ENCODE measurements at regions not wholly inside any gene's neighbourhood (a gene's known extent, or its start where the extent isn't known, plus 50 kb on each side); places are given as distances from the start of the nearest gene placed in this dataset.
A peak's percentile ranks its signal among the peaks of the same experiment; 100 is the strongest.

GRCh38 chr10:75297021-75297599, 61.4 kb upstream of the COMTD1 start (continued):
- no peak for TF ChIP-seq USF2 (CRISPR knock-in tag; IDR thresholded peaks at IDR 0.05)
- TF ChIP-seq ATF6 (CRISPR knock-in tag; IDR thresholded peaks at IDR 0.05) = no peak
- TF ChIP-seq, protein P1, sequence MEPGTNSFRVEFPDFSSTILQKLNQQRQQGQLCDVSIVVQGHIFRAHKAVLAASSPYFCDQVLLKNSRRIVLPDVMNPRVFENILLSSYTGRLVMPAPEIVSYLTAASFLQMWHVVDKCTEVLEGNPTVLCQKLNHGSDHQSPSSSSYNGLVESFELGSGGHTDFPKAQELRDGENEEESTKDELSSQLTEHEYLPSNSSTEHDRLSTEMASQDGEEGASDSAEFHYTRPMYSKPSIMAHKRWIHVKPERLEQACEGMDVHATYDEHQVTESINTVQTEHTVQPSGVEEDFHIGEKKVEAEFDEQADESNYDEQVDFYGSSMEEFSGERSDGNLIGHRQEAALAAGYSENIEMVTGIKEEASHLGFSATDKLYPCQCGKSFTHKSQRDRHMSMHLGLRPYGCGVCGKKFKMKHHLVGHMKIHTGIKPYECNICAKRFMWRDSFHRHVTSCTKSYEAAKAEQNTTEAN (CRISPR knock-in tag; IDR thresholded peaks at IDR 0.05) = no peak
- TF ChIP-seq ZNF416 (CRISPR knock-in tag; IDR thresholded peaks at IDR 0.05) = no peak
- TF ChIP-seq, protein P2, sequence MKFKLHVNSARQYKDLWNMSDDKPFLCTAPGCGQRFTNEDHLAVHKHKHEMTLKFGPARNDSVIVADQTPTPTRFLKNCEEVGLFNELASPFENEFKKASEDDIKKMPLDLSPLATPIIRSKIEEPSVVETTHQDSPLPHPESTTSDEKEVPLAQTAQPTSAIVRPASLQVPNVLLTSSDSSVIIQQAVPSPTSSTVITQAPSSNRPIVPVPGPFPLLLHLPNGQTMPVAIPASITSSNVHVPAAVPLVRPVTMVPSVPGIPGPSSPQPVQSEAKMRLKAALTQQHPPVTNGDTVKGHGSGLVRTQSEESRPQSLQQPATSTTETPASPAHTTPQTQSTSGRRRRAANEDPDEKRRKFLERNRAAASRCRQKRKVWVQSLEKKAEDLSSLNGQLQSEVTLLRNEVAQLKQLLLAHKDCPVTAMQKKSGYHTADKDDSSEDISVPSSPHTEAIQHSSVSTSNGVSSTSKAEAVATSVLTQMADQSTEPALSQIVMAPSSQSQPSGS (CRISPR knock-in tag; IDR thresholded peaks at IDR 0.05; ENCODE audit: borderline replicate concordance, low read depth) = no peak
- no peak for TF ChIP-seq ZMAT4 (CRISPR knock-in tag; IDR thresholded peaks at IDR 0.05)

DNA sequence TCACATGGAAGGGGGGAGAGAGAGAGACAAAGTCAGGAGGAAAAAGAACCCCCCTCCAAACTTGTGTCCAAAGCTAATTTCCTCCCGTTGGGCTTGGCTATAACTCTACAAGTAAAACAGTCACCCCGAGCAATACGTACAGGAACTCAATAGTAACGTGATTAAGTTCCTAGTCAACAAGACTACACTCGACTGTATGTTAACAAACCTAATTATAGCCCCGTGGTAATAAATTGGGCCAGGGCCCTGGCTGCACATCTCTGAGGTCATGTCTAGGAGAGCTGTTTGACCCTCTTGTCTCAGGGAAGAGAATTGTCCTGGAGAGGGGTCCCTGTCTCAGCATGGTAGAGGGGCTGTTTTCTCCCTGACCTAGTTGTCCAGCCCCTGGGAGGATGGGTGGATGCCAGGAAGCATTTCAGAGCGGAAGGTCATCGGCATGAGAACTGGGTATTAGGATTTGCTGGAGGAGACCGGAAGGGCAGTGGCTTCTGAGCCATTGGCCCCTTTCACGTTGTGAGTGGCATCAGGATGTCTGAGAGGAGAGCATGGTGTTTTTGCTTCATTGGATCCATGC, 60.2 kb upstream of the COMTD1 start:
- POLR2A ChIA-PET = no interaction called here
- H3K27ac Mint-ChIP-seq = no peak overlapping the region
- peaks cover 26% of the 10 kb centered on the region for H3K9me3 Mint-ChIP-seq
- TF ChIP-seq IRF1 (CRISPR knock-in tag; IDR thresholded peaks at IDR 0.05) (no peak), SOX15 (CRISPR knock-in tag; IDR thresholded peaks at IDR 0.05) (no peak)
- no peak overlapping the region for H3K4me3 Mint-ChIP-seq
- peaks cover 12% of the 10 kb centered on the region for H3K36me3 Mint-ChIP-seq
- CTCF ChIA-PET = interaction anchor here (0.6 to 2.5 kb wide), 7 partner anchors 13 to 99 kb away, joined by 3 to 15 read pairs (median 4); partner anchors contain the start of gene COMTD1
- ATAC-seq (no peak), DNase-seq (ENCODE audit: low spot score) (no peak)
- peaks cover 35% of the 10 kb centered on the region for H3K27me3 Mint-ChIP-seq (ENCODE audit: low read depth)
- H3K4me1 Mint-ChIP-seq = 0 out of 2 replicates have a peak, but pooled peaks cover 2% of the 10 kb centered on the region

DNA sequence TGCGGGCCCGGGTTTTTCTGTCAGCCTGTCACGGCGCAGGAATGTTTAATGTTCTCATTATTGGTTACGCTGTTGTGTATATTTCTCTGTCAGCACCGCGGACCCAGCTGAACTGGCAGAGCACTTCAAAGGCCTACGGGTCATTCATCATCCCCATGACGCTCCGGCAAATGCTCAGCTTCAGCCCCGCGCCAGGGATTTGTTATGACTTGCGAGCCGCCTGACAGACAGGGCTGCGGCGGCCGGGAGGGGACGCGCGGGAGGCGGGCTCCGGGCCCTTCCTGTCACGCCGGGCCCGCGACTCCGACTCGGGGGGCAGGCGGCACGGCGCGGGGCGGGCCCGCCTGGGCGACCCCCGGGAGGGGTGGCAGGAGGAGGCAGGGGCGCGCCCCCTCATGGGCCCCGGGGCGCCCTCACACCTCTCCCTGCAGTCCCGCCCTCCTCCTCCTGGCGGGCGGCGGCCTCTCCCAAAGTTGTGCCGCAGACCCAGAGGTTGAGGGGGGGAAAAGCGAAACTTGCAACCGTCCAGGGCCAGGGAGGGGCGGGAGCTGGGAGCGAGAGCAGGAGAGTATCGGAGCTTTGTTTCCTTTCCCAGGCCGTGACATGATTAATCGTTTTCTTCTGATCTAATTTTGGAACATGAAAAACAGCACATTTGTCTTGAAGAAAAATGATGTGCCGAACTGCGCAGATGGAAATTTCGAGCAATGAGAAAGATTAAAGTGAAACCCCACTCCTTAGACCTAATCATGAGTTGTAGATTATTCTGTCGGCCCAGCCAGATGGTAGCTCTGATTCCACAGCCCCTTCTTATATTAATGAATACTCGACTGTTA, 59.3 kb upstream of the COMTD1 start:
- ATAC-seq (peak; percentile 85), DNase-seq (ENCODE audit: low spot score) (peak; percentile 60)
- TF ChIP-seq ZNF423 (CRISPR knock-in tag; IDR thresholded peaks at IDR 0.05) (peak; percentile 27; the same call in 1 of the 2 replicates), SP1 (CRISPR knock-in tag; conservative IDR thresholded peaks at IDR 0.05) (0 out of 2 replicates have a peak, but pooled peaks have one; percentile 20), PRDM15 (CRISPR knock-in tag; IDR thresholded peaks at IDR 0.05) (peak; percentile 60; the same call in 1 of the 2 replicates), NR1H2 (CRISPR knock-in tag; IDR thresholded peaks at IDR 0.05) (no peak)
- ChIA-PET POLR2A (no interaction called here), CTCF (interaction anchor here (0.6 to 2.5 kb wide), 8 partner anchors 11 to 100 kb away, joined by 3 to 15 read pairs (median 4); partner anchors contain the start of gene COMTD1)
- H3K4me3 Mint-ChIP-seq = peak overlapping the region; percentile 68
- no peak overlapping the region for H3K27ac Mint-ChIP-seq
- H3K36me3 Mint-ChIP-seq = peaks cover 5% of the 10 kb centered on the region
- peaks cover 36% of the 10 kb centered on the region for H3K27me3 Mint-ChIP-seq (ENCODE audit: low read depth)
- H3K4me1 Mint-ChIP-seq = 0 out of 2 replicates have a peak, but pooled peaks cover 2% of the 10 kb centered on the region
- peaks cover 26% of the 10 kb centered on the region for H3K9me3 Mint-ChIP-seq
